DMS153 (cell line): ENCODE measurements at regions not wholly inside any gene's neighbourhood (a gene's known extent, or its start where the extent isn't known, plus 50 kb on each side); places are given as distances from the start of the nearest gene placed in this dataset.
A peak's percentile ranks its signal among the peaks of the same experiment; 100 is the strongest.
"Not testable (repeated sequence)": the region's sequence is repeated elsewhere in the genome, so short reads cannot be mapped to it uniquely, and the experiment has no call there.

Experiments
- DNase-seq: peaks from one replicate; lab custom pipeline; 2025; lab: John Stamatoyannopoulos, UW

DNA sequence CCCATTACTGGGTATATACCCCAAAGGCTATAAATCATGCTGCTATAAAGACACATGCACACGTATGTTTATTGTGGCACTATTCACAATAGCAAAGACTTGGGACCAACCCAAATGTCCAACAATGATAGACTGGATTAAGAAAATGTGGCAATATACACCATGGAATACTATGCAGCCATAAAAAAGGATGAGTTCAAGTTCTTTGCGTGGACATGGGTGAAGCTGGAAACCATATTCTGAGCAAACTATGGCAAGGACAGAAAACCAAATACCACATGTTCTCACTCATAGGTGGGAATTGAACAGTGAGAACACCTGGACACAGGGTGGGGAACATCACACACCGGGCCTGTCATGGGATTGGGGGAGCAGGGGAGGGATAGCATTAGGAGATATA lies 54.4 kb upstream of the MUCL1 start:
- not testable (repeated sequence) for DNase-seq

DNA sequence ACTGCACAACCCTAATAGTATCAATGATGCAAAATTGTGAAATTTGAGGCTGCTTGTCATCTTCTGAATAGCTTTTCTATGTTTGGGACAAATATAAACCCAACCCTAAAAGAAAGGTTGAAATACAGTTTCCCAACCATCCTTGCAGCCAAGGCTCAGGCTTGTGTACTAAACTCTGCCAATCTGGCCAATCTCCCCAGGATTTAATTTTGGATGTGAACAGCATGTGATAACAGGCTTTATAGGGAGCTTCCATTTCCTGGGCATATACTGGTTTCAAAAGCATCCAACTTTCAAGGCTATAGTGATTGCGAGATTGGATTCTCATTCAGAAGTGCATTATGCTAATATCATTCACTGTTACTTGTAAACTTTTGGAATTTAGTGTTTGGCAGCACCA lies 55.7 kb upstream of the MUCL1 start:
- no peak for DNase-seq

DNA sequence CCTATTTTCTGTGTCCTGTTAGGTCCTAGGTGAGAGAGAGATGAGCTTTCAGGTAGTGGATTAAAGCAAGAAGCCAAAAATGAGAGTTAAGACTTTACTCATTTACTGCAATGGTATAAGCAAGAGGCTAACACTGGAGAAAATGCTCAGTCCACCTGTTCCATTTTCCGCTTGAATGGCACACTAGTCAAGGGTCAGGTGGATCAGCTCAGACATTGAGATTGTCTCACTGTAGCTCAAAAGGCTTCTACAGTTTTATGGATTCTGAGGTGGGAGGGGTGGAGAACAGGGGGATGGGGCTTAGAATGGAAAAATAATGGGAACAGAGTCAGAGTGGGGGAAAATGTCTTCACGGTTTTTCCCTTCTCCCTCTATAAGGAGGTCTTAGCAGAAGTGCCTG lies 57.3 kb upstream of the MUCL1 start:
- no peak for DNase-seq

GRCh38 chr12:54795644-54796043 lies 58.7 kb upstream of the MUCL1 start:
- DNase-seq = no peak

GRCh38 chr12:54786081-54786480 lies 68.2 kb upstream of the MUCL1 start:
- DNase-seq = no peak

DNA sequence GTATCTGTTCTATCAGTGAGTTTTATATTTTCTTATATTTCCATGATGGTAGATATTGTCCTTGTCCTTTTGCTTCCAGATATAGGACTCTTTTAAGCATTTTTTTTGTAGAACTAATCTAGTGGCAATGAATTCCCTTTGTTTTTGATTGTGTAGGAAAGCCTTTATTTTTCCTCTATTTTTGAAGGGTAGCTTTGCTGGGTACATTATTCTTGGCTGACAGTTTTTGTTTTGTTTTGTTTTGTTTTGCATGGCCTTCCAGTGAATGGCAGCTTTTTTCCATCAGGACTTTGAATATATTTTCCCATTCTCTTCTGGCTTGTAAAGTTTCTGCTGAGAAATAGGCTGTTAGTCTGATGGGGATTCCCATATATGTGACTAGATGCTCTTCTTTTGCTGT lies 70.2 kb upstream of the MUCL1 start:
- DNase-seq = no peak

GRCh38 chr12:54777031-54777430 lies 77.3 kb upstream of the MUCL1 start:
- DNase-seq = not testable (repeated sequence)

GRCh38 chr12:54773593-54773992 lies 80.7 kb upstream of the MUCL1 start:
- DNase-seq = no peak

GRCh38 chr12:54765652-54766051 lies 88.7 kb upstream of the MUCL1 start:
- no peak for DNase-seq

DNA sequence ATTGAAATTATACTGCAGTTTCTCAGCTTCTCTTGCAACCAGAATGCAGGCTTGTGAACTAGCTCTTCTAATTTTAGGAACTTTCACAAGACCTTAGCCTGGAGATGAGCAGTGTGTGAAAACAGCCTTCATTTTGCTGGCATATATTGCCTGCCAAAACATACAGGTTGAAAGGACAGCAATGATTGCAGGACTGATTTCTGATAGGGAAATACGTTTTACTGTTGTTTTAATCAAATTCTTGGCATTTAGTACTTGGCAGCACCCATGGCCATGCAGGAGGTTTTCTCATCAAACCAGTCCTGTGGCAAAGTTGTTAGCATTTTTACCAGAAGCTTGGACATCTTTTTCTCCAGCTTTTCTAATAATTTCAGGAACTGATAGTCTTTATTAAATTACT lies 91.9 kb upstream of the MUCL1 start:
- no peak for DNase-seq

DNA sequence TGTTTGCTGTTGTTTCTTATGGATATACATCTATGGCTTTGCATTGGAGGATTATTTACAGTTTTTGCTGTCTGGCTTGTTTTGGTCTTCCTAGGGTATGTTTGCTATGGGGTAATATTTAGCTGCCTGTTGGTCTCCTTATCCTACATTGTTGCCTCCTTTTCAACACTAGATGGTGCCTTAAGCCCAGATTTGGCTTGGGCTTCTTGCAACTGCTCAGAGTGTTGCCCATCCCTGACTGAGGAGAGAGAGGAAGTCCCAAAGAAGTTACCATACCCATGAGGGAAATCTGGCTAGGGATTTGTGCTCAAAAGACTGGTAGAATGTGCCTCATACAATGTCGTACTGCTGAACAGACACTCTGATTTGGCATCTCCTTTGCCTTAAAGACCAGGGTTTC lies 94.6 kb upstream of the MUCL1 start:
- DNase-seq = peak; percentile 16

DNA sequence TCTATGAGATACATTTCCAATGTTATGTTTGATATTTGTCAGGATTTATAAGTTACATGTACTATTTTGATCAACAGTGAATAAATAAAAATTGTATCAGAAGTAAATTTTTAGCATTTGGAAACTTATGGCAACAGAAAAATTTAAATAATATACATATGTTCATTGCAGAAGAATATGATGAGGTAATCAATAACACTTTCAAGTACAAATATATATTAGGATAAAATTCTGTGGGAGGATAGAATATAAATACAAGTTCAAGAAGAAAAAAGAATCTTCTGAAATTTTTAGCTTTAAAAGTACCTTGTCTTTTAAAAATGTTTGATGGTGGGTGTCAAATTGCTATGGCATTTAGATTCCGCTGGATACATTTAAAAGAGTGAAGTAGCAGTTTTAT lies 102.8 kb upstream of the MUCL1 start:
- no peak for DNase-seq

DNA sequence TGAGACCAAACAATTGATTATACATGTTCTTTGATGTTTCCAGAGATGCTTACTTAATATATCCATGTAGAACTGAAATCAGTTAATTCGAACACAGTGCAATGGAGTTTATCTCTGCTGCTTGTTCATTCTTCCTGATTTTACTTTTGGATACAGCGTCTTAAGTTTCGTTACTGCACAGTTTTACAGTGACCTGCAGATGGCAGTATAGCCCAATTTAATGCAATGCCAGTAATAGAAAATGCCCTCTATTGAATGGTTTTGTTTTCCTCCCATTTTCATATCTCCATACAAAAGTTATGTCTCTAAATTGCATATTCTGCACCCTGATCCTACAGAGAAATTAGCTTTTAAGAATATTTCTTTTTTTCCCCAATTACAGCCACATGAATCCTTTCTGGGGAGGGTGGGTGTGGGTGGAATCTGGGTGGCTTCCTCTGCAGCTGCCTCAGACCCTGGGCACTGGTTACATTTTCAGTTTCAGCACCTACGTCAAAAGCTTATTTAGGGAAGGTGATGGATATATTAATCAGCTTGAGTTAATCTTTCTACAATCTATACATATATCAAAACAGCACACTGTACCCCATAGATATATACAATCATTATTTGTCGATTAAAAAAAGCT lies 101.1 kb upstream of the DCD start:
- DNase-seq = peak; percentile 26

- no peak for DNase-seq
These were observed 96.4 kb upstream of the DCD start for GRCh38 chr12:54744590-54744989.

- DNase-seq = no peak
These were observed 92.7 kb upstream of the DCD start for GRCh38 chr12:54740882-54741281.

- no peak for DNase-seq
These were observed 88.4 kb upstream of the DCD start for GRCh38 chr12:54736549-54736948.

DNA sequence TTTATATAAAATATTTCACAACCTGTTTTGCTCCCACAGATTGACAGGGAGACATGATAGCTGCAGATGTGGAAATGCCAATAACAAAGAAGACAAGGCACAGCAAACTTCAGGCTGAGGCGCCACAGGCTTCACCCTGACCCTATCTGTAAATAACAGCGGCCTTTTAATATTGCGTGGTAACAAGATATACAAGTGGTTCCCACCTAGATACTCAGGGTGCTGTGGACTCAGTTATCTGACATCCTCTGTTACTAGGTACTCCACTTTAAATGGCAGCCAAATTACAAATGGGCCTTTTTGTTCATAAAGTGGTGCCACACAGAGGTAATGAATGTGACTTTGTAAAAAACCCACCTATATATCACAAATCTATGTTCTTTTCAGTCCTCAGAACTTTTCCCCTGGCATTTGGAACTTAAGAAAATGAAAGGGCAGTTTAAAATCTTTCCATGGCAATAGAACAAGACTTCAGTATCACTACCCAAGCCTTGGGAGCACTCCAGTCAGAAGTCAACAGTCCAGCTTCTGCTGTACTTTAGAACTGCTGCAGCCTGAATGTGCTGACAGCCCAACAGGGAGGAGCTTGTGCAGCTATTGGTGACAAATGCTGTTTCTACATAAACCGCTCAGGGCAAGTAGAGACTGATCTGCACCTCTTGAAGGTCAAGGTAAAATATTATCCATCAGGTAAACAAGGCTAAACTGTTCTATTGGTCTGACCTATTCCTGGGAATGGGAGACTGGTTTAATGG lies 86.2 kb upstream of the DCD start:
- no peak for DNase-seq

DNA sequence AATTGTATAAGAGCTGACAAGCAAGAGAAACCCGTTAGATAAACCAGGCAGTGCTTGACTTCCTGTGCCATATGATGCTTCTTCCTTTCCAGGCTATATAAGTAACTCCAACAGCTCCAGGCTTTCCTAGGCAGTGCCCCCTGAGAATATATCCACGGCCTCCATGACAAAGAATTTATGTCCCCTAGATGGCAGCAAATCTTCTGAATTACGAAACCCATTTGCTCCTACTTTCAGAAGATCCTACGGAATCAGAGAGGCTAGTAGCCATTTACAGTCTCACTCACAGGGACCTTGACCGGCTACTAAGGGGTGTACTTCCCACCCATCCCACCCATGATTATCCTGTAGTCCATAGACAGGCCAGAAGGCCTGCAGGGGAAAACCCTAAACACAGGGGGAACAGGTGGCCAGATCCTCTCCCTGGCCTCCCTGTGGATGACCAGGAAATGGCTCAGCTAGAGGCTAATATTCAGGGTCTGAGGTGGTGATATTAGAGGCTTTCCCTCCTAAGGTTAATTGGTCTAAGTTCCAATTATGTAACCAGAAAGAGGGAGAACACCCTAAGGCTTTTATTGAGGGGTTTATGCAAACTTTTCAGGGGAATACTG lies 77.2 kb upstream of the DCD start:
- DNase-seq = no peak

DNA sequence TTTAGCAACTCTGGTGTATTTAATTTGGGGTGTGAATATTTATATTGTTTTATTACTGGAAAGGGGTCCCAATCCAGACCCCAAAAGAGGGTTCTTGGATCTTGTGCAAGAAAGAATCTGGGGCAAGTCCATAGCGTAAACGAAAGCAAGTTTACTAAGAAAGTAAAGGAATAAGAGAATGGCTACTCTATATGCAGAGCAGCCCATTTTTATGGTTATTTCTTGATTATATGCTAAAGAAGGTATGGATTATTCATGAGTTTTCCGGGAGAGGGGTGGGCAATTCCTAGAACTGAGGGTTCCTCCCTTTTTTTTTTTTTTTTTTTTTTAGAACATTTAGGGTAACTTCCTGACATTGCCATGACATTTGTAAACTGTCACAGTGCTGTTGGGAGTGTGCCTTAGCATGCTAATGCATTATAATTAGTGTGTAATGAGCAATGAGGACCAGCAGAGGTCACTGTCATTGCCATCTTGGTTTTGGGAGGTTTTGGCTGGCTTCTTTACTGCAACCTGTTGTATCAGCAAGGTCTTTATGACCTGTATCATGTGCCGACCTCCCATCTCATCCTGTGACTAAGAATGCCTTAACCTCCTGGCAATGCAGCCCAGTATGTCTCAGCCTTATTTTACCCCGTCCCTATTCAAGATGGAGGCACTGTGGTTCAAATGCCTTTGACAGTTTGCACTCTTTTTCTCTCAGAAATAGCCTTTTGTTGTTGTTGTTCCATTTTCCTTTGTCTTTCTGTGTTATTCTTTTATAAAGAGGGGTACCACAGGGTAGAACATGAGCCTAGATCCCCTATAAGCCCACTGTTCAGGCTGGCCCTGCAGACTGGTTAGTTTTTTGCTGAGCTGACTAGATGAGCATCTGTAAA lies 75.5 kb upstream of the DCD start:
- no peak for DNase-seq

GRCh38 chr12:54721312-54721711 lies 73.1 kb upstream of the DCD start:
- DNase-seq = no peak

- no peak for DNase-seq
These were observed 71.5 kb upstream of the DCD start for GRCh38 chr12:54719691-54720090.

DNA sequence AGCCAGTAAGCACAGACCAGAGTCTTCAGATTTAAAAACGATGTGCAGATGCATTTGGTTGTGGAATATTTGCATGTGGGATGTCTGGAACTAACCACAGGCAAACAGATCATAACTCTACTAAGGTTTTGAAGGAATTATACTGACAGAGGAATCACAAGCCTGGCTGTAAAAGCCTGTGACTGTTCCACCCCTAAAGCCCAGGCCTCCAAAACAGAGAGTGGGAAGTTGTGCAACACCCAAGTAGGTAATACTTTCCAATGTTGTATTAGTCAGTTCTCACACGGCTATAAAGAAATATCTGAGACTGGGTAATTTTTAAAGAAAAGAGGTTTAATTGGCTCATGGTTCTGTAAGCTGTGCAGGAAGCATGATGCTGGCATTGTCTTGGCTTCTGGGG lies 68.1 kb upstream of the DCD start:
- no peak for DNase-seq

GRCh38 chr12:54713876-54714275 lies 65.7 kb upstream of the DCD start:
- DNase-seq = not testable (repeated sequence)
